GM12891 (cell line): ENCODE measurements at regions not wholly inside any gene's neighbourhood (a gene's known extent, or its start where the extent isn't known, plus 50 kb on each side); places are given as distances from the start of the nearest gene placed in this dataset.
"Not testable (repeated sequence)": the region's sequence is repeated elsewhere in the genome, so short reads cannot be mapped to it uniquely, and the experiment has no call there.

ENCODE experiments used
- DNase-seq: peaks from one replicate; pipeline ENCODE4 v3.0.0; 2011; ENCODE audit warnings: low spot score; ENCODE audit not compliant: insufficient read length
- FAIRE-seq: peaks from 2 replicates; lab custom pipeline; 2011; peaks lifted over from hg19 to GRCh38; lab: Jason Lieb, UNC
- PAX5 ChIP-seq: IDR thresholded peaks from 2 replicates; pipeline ENCODE4 v1.6.1; 2011; ENCODE audit warnings: low read length, moderate library complexity, mild to moderate bottlenecking; ENCODE audit not compliant: insufficient read depth, severe bottlenecking
- POLR2A ChIP-seq: IDR thresholded peaks from 2 replicates; pipeline ENCODE4 v1.6.1; 2011; ENCODE audit warnings: low read depth, low read length, control low read depth
- POLR2AphosphoS5 ChIP-seq: IDR thresholded peaks from 2 replicates; pipeline ENCODE4 v1.6.1; 2011; ENCODE audit warnings: low read depth, low read length, control low read depth
- POU2F2 ChIP-seq: IDR thresholded peaks from 2 replicates; pipeline ENCODE4 v1.6.1; 2011; ENCODE audit warnings: low read depth, mild to moderate bottlenecking, control low read depth, low read length, moderate library complexity
- SPI1 ChIP-seq: IDR thresholded peaks from 2 replicates; pipeline ENCODE4 v1.6.1; 2011; ENCODE audit warnings: low read depth, low read length, control low read depth
- TAF1 ChIP-seq: IDR thresholded peaks from 2 replicates; pipeline ENCODE4 v1.6.1; 2011; ENCODE audit warnings: low read depth, low read length, control low read depth

GRCh38 chr6:3921663-3922062, 72.5 kb downstream of the FAM50B start:
- FAIRE-seq (no peak), DNase-seq (no peak)
- TF ChIP-seq SPI1, result no peak
- no peak for TF ChIP-seq POLR2A
- no peak for TF ChIP-seq POU2F2
- no peak for TF ChIP-seq PAX5
- TF ChIP-seq TAF1, result no peak
- no peak for TF ChIP-seq POLR2AphosphoS5

- not testable (repeated sequence) for FAIRE-seq, DNase-seq
These were observed 73.4 kb downstream of the FAM50B start for GRCh38 chr6:3922619-3923018.

- DNase-seq, FAIRE-seq: not testable (repeated sequence)
These were observed 76.3 kb downstream of the FAM50B start for GRCh38 chr6:3925223-3926149.

GRCh38 chr6:3926150-3926482, 76.9 kb downstream of the FAM50B start:
- no peak for DNase-seq
- TF ChIP-seq TAF1 (no peak), POLR2A (no peak), PAX5 (no peak), SPI1 (no peak)
- FAIRE-seq, result no peak

- TF ChIP-seq POLR2AphosphoS5 (no peak), POU2F2 (no peak), POLR2A (no peak), SPI1 (no peak), PAX5 (no peak), TAF1 (no peak)
- no peak for DNase-seq
- FAIRE-seq, result no peak
These were observed 78.9 kb downstream of the FAM50B start for GRCh38 chr6:3928111-3928510.

- FAIRE-seq (no peak), DNase-seq (no peak)
- no peak for TF ChIP-seq POU2F2
- TF ChIP-seq POLR2A, result no peak
These were observed 80.2 kb downstream of the FAM50B start for GRCh38 chr6:3929281-3929798.

- DNase-seq, result no peak
- TF ChIP-seq POU2F2, result no peak
- TF ChIP-seq POLR2A, result no peak
- TF ChIP-seq TAF1, result no peak
- no peak for TF ChIP-seq SPI1
- no peak for TF ChIP-seq PAX5
- TF ChIP-seq POLR2AphosphoS5, result no peak
- no peak for FAIRE-seq
These were observed 88.3 kb downstream of the FAM50B start for GRCh38 chr6:3937438-3937837.

- TF ChIP-seq SPI1, result no peak
- no peak for TF ChIP-seq TAF1
- no peak for TF ChIP-seq PAX5
- TF ChIP-seq POLR2A, result no peak
- no peak for TF ChIP-seq POLR2AphosphoS5
- TF ChIP-seq POU2F2, result no peak
- DNase-seq (no peak), FAIRE-seq (no peak)
These were observed 89.7 kb downstream of the FAM50B start for GRCh38 chr6:3938715-3939367.

GRCh38 chr6:3939368-3939958, 90.3 kb downstream of the FAM50B start:
- DNase-seq (no peak), FAIRE-seq (no peak)
- TF ChIP-seq TAF1 (no peak), POLR2AphosphoS5 (no peak), PAX5 (no peak), SPI1 (no peak), POLR2A (no peak), POU2F2 (no peak)

- DNase-seq (no peak), FAIRE-seq (no peak)
- TF ChIP-seq SPI1 (no peak), POLR2A (no peak)
These were observed 90.8 kb downstream of the FAM50B start for GRCh38 chr6:3939964-3940363.

GRCh38 chr6:3940703-3941102, 91.5 kb downstream of the FAM50B start:
- FAIRE-seq (no peak), DNase-seq (no peak)
- TF ChIP-seq TAF1 (no peak), SPI1 (no peak), POU2F2 (no peak), POLR2AphosphoS5 (no peak), POLR2A (no peak), PAX5 (no peak)
